GM18508 (cell line): ENCODE measurements at regions not wholly inside any gene's neighbourhood (a gene's known extent, or its start where the extent isn't known, plus 50 kb on each side); places are given as distances from the start of the nearest gene placed in this dataset.
"Not testable (repeated sequence)": the region's sequence is repeated elsewhere in the genome, so short reads cannot be mapped to it uniquely, and the experiment has no call there.

Source experiments
- ATAC-seq: cut with Tn5 transposase; IDR thresholded peaks from one replicate; pipeline ENCODE4 v1.9.1; 2021; ENCODE audit warnings: moderate number of reproducible peaks; ENCODE audit not compliant: insufficient read depth, unreplicated experiment

- ATAC-seq = no peak
These were observed 1359.6 kb downstream of the FSCB start for GRCh38 chr14:43147485-43147884.

GRCh38 chr14:43145361-43145760 is 1361.7 kb downstream of the FSCB start:
- ATAC-seq = no peak

- no peak for ATAC-seq
These were observed 1364.0 kb downstream of the FSCB start for GRCh38 chr14:43143106-43143505.

- no peak for ATAC-seq
These were observed 1365.4 kb downstream of the FSCB start for GRCh38 chr14:43141636-43142191.

- no peak for ATAC-seq
These were observed 1366.6 kb downstream of the FSCB start for GRCh38 chr14:43140453-43140852.

GRCh38 chr14:43135877-43136411 is 1371.1 kb downstream of the FSCB start:
- ATAC-seq = no peak

- ATAC-seq = no peak
These were observed 1374.6 kb downstream of the FSCB start for GRCh38 chr14:43132441-43132840.

- not testable (repeated sequence) for ATAC-seq
These were observed 1378.7 kb downstream of the FSCB start for GRCh38 chr14:43128429-43128828.

GRCh38 chr14:43127874-43128273 is 1379.2 kb downstream of the FSCB start:
- ATAC-seq = not testable (repeated sequence)

GRCh38 chr14:43123544-43123943 is 1383.5 kb downstream of the FSCB start:
- no peak for ATAC-seq

GRCh38 chr14:43119672-43120071 is 1387.4 kb downstream of the FSCB start:
- no peak for ATAC-seq

GRCh38 chr14:43116341-43116740 is 1390.7 kb downstream of the FSCB start:
- ATAC-seq = no peak

- no peak for ATAC-seq
These were observed 1401.8 kb downstream of the FSCB start for GRCh38 chr14:43105305-43105704.

- ATAC-seq = no peak
These were observed 1416.7 kb downstream of the FSCB start for GRCh38 chr14:43090380-43090779.

GRCh38 chr14:43087666-43088065 is 1419.4 kb downstream of the FSCB start:
- ATAC-seq = no peak

GRCh38 chr14:43085819-43086218 is 1421.3 kb downstream of the FSCB start:
- ATAC-seq = no peak

- ATAC-seq = not testable (repeated sequence)
These were observed 1439.7 kb downstream of the FSCB start for GRCh38 chr14:43067372-43067771.

- no peak for ATAC-seq
These were observed 1449.4 kb downstream of the LRFN5 start for GRCh38 chr14:43056106-43056505.

GRCh38 chr14:43052897-43053296 is 1446.2 kb downstream of the LRFN5 start:
- ATAC-seq = no peak

GRCh38 chr14:43043850-43044249 is 1437.2 kb downstream of the LRFN5 start:
- ATAC-seq = no peak

- no peak for ATAC-seq
These were observed 1435.7 kb downstream of the LRFN5 start for GRCh38 chr14:43042408-43042807.

GRCh38 chr14:43041976-43042375 is 1435.3 kb downstream of the LRFN5 start:
- ATAC-seq = no peak
